HUES64 (cell line): ENCODE measurements at regions not wholly inside any gene's neighbourhood (a gene's known extent, or its start where the extent isn't known, plus 50 kb on each side); places are given as distances from the start of the nearest gene placed in this dataset.
A peak's percentile ranks its signal among the peaks of the same experiment; 100 is the strongest.

Experiments
- H3K27ac ChIP-seq: 2 replicates; pipeline ENCODE4 v1.7.0; 2013; ENCODE audit warnings: low read depth, low read length, inconsistent platforms
- H3K27me3 ChIP-seq: 2 replicates; pipeline ENCODE4 v1.6.1; 2013; ENCODE audit warnings: mild to moderate bottlenecking, low read length; ENCODE audit not compliant: insufficient read depth
- H3K36me3 ChIP-seq: 2 replicates; pipeline ENCODE4 v1.6.1; 2013; ENCODE audit warnings: mild to moderate bottlenecking, low read length; ENCODE audit not compliant: insufficient read depth
- H3K4me1 ChIP-seq: 2 replicates; pipeline ENCODE4 v1.6.1; 2013; ENCODE audit warnings: mild to moderate bottlenecking, low read length, moderate library complexity; ENCODE audit not compliant: insufficient read depth
- H3K4me3 ChIP-seq: 2 replicates; pipeline ENCODE4 v1.5.1; 2013; ENCODE audit warnings: mild to moderate bottlenecking, low read length, moderate library complexity
- H3K9ac ChIP-seq: 2 replicates; pipeline ENCODE4 v1.6.1; 2013; ENCODE audit warnings: mild to moderate bottlenecking, low read depth, low read length
- H3K9me3 ChIP-seq: 2 replicates; pipeline ENCODE4 v1.6.1; 2013; ENCODE audit warnings: low read depth, low read length; ENCODE audit not compliant: insufficient read depth
- WGBS: fragments of 150-250, 120-280 bp; methylation state at CpG from one replicate; pipeline ENCODE4 v1.1.7; 2013; ENCODE audit warnings: missing lambda C conversion rate; 5-methylcytosine and 5-hydroxymethylcytosine counted together

GRCh38 chrX:40176351-40177116 lies 78.8 kb upstream of the BCOR start:
- peaks cover 17% of the 10 kb centered on the region for H3K4me1 ChIP-seq

GRCh38 chrX:40175511-40176350 lies 78.0 kb upstream of the BCOR start:
- peaks cover 25% of the 10 kb centered on the region for H3K27me3 ChIP-seq
- H3K9me3 ChIP-seq = no peaks in the 10 kb centered on the region
- peak overlapping the region; percentile 90 for H3K9ac ChIP-seq
- peaks cover 20% of the 10 kb centered on the region for H3K4me1 ChIP-seq
- H3K4me3 ChIP-seq = peak overlapping the region; percentile 68
- no peaks in the 10 kb centered on the region for H3K36me3 ChIP-seq
- under 1% methylated on average over 71 of the region's 74 CpGs for WGBS
- H3K27ac ChIP-seq = peak overlapping the region; percentile 91

More at GRCh38 chrX:40176351-40177116, 78.8 kb upstream of the BCOR start:
- Histone ChIP-seq H3K27ac (peak overlapping the region; percentile 91), H3K9ac (peak overlapping the region; percentile 90), H3K27me3 (peaks cover 20% of the 10 kb centered on the region), H3K9me3 (no peaks in the 10 kb centered on the region), H3K4me3 (peak overlapping the region; percentile 68), H3K36me3 (no peaks in the 10 kb centered on the region)
- under 1% methylated on average over 78 of the region's 85 CpGs for WGBS

- Histone ChIP-seq H3K4me3 (peak overlapping the region; percentile 68), H3K9me3 (no peaks in the 10 kb centered on the region), H3K36me3 (no peaks in the 10 kb centered on the region), H3K27me3 (peaks cover 31% of the 10 kb centered on the region), H3K27ac (peak overlapping the region; percentile 91; the same call in 1 of the 2 replicates), H3K4me1 (peaks cover 22% of the 10 kb centered on the region), H3K9ac (peak overlapping the region; percentile 90)
- under 1% methylated on average over 53 of the region's 53 CpGs for WGBS
Measured at GRCh38 chrX:40174854-40175510, 77.2 kb upstream of the BCOR start.

GRCh38 chrX:40174001-40174853 lies 76.5 kb upstream of the BCOR start:
- Histone ChIP-seq H3K27ac (peak overlapping the region; percentile 39; the same call in 1 of the 2 replicates), H3K27me3 (peaks cover 33% of the 10 kb centered on the region)
- 3% methylated on average over 40 of the region's 41 CpGs for WGBS

GRCh38 chrX:40173143-40174000 lies 75.6 kb upstream of the BCOR start:
- H3K9me3 ChIP-seq = no peaks in the 10 kb centered on the region
- peaks cover 33% of the 10 kb centered on the region for H3K27me3 ChIP-seq
- H3K27ac ChIP-seq = no peak overlapping the region; the same call in 1 of the 2 replicates
- peaks cover 22% of the 10 kb centered on the region for H3K4me1 ChIP-seq
- H3K4me3 ChIP-seq = peak overlapping the region; percentile 68
- peak overlapping the region; percentile 90 for H3K9ac ChIP-seq
- WGBS = 68% methylated on average over 17 of the region's 17 CpGs
- H3K36me3 ChIP-seq = no peaks in the 10 kb centered on the region

More at GRCh38 chrX:40174001-40174853, 76.5 kb upstream of the BCOR start:
- Histone ChIP-seq H3K36me3 (no peaks in the 10 kb centered on the region), H3K9ac (peak overlapping the region; percentile 90), H3K9me3 (no peaks in the 10 kb centered on the region), H3K4me3 (peak overlapping the region; percentile 68), H3K4me1 (peaks cover 22% of the 10 kb centered on the region)

GRCh38 chrX:40172401-40173142 lies 74.8 kb upstream of the BCOR start:
- no peaks in the 10 kb centered on the region for H3K36me3 ChIP-seq
- peak overlapping the region; percentile 68 for H3K4me3 ChIP-seq
- no peak overlapping the region for H3K27ac ChIP-seq
- H3K9me3 ChIP-seq = no peaks in the 10 kb centered on the region
- H3K9ac ChIP-seq = peak overlapping the region; percentile 63
- peaks cover 39% of the 10 kb centered on the region for H3K27me3 ChIP-seq
- peaks cover 22% of the 10 kb centered on the region for H3K4me1 ChIP-seq
- 2% methylated on average over 60 of the region's 60 CpGs for WGBS

GRCh38 chrX:40171513-40172400 lies 74.0 kb upstream of the BCOR start:
- Histone ChIP-seq H3K9me3 (no peaks in the 10 kb centered on the region), H3K36me3 (no peaks in the 10 kb centered on the region), H3K27ac (no peak overlapping the region; the same call in 1 of the 2 replicates), H3K27me3 (peaks cover 47% of the 10 kb centered on the region), H3K4me1 (peaks cover 31% of the 10 kb centered on the region), H3K4me3 (peak overlapping the region; percentile 68), H3K9ac (peak overlapping the region; percentile 63)
- under 1% methylated on average over 72 of the region's 73 CpGs for WGBS

- Histone ChIP-seq H3K4me3 (peak overlapping the region; percentile 68), H3K9ac (peak overlapping the region; percentile 63; the same call in 1 of the 2 replicates), H3K36me3 (no peaks in the 10 kb centered on the region), H3K27me3 (peaks cover 55% of the 10 kb centered on the region), H3K4me1 (peaks cover 35% of the 10 kb centered on the region), H3K27ac (peak overlapping the region; percentile 55; the same call in 1 of the 2 replicates), H3K9me3 (no peaks in the 10 kb centered on the region)
- WGBS = 7% methylated on average over 15 of the region's 17 CpGs
Measured at GRCh38 chrX:40170830-40171512, 73.2 kb upstream of the BCOR start.
